ENCODE measurements at regions not wholly inside any gene's neighbourhood (a gene's known extent, or its start where the extent isn't known, plus 50 kb on each side); places are given as distances from the start of the nearest gene placed in this dataset.
"Not testable (repeated sequence)": the region's sequence is repeated elsewhere in the genome, so short reads cannot be mapped to it uniquely, and the experiment has no call there.

GRCh38 chr7:79610748-79611304, 157.4 kb upstream of the MAGI2 start:
- TF ChIP-seq CTCF (IDR thresholded peaks at IDR 0.05; ENCODE audit: control insufficient read depth, insufficient read depth, low read depth, low read length, missing control alignments), result no peak
- no peak for DNase-seq (ENCODE audit: low read depth)
- no peak overlapping the region for H3K4me3 ChIP-seq (ENCODE audit: control insufficient read depth, low read depth, low read length)

GRCh38 chr7:79610313-79610712, 156.8 kb upstream of the MAGI2 start:
- peak; percentile 8 for DNase-seq (ENCODE audit: low read depth)
- H3K4me3 ChIP-seq (ENCODE audit: control insufficient read depth, low read depth, low read length), result no peak overlapping the region
- TF ChIP-seq CTCF (IDR thresholded peaks at IDR 0.05; ENCODE audit: control insufficient read depth, insufficient read depth, low read depth, low read length, missing control alignments), result no peak

GRCh38 chr7:79608005-79608404, 154.5 kb upstream of the MAGI2 start:
- DNase-seq (ENCODE audit: low read depth), result no peak
- no peak for TF ChIP-seq CTCF (IDR thresholded peaks at IDR 0.05; ENCODE audit: control insufficient read depth, insufficient read depth, low read depth, low read length, missing control alignments)
- no peak overlapping the region for H3K4me3 ChIP-seq (ENCODE audit: control insufficient read depth, low read depth, low read length)

DNA sequence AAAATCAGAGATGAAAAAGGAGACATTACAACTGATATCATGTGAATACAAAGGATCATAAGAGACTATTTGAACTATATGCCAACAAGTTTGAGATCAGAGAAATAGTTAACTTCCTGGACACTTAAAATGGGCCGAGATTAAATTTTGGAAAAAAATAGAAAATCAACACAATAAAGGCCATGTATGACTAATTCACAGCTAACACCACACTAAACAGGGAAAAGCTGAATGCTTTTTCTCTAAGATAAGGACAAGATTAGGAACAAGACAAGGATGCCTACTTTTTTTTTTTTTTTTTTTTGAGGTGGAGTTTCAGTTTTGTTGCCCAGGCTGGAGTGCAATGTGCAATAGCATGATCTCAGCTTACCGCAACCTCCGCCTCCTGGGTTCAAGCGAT, 151.4 kb upstream of the MAGI2 start:
- TF ChIP-seq CTCF (IDR thresholded peaks at IDR 0.05; ENCODE audit: control insufficient read depth, insufficient read depth, low read depth, low read length, missing control alignments), result no peak
- H3K4me3 ChIP-seq (ENCODE audit: control insufficient read depth, low read depth, low read length), result no peak overlapping the region
- no peak for DNase-seq (ENCODE audit: low read depth)

DNA sequence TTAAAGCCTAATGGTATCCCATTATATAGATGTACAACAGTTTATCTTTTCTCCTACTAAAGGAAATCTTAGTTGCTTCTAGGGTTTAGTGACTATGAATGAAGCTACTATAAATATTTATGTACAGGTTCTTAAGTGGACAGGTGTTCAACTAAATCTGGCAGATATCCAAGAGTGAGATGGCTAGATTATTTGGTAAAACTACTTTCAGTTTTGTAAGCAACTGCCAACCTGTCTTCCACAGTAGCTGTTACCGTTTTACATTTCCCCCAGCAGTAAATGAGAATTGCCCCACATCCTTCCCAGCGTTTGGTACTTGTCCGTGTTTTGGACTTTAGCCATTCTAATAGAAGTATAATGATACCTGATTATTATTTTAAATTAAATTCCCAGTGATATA, 144.9 kb upstream of the MAGI2 start:
- no peak for TF ChIP-seq CTCF (IDR thresholded peaks at IDR 0.05; ENCODE audit: control insufficient read depth, insufficient read depth, low read depth, low read length, missing control alignments)
- H3K4me3 ChIP-seq (ENCODE audit: control insufficient read depth, low read depth, low read length), result no peak overlapping the region
- DNase-seq (ENCODE audit: low read depth), result no peak

- H3K4me3 ChIP-seq (ENCODE audit: control insufficient read depth, low read depth, low read length); DNase-seq (ENCODE audit: low read depth): not testable (repeated sequence)
Measured at GRCh38 chr7:79594671-79595070, 141.2 kb upstream of the MAGI2 start.

DNA sequence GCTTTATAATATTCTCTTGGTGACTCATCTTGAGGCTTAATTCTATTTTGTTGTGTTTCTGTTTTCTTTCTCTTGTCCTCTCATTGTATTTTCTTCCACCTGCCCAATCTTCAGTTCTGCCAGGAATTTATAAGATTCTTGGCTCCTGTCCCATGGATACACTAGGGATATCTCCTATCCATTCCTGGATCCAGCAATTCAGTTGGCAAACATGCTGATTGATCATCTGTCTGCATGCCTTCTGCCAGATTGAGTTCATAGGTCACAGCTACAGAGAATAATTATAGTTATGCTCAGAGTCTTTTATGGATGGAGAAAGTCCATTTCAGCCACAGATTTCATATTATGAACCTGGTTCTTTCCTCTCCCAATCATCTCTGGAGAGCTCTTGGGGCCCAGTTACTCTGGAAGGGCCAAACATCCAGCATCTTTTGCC, 140.4 kb upstream of the MAGI2 start:
- H3K4me3 ChIP-seq (ENCODE audit: control insufficient read depth, low read depth, low read length), result no peak overlapping the region
- DNase-seq (ENCODE audit: low read depth), result no peak
- TF ChIP-seq CTCF (IDR thresholded peaks at IDR 0.05; ENCODE audit: control insufficient read depth, insufficient read depth, low read depth, low read length, missing control alignments), result no peak

Measured in AG09309 (cell line).